Aorta (tissue), 5 donors: ENCODE measurements at regions not wholly inside any gene's neighbourhood (a gene's known extent, or its start where the extent isn't known, plus 50 kb on each side); places are given as distances from the start of the nearest gene placed in this dataset.

Source experiments
- ATAC-seq: fragments of 200-7000 bp; cut with Tn5 transposase; one replicate; pipeline ENCODE4 v1.9.1; 2022; ENCODE audit warnings: moderate library complexity; ENCODE audit not compliant: low FRiP score
- DNase-seq, 2 donors: peaks; one replicate each; pipeline ENCODE4 v3.0.0-alpha.2; 2020
- H3K27ac ChIP-seq, 2 donors: one replicate each; pipeline ENCODE4 v1.5.1; 2013; ENCODE audit warnings: low read length in 2 of 2, mild to moderate bottlenecking in 2 of 2, moderate library complexity in 2 of 2, control low read depth in 1 of 2, inconsistent platforms in 1 of 2, low read depth in 1 of 2
- H3K27me3 ChIP-seq, 2 donors: one replicate each; pipeline ENCODE4 v1.6.1; 2013; ENCODE audit warnings: control low read depth in 1 of 2, low read length in 1 of 2, mild to moderate bottlenecking in 1 of 2, moderate library complexity in 1 of 2; ENCODE audit not compliant: insufficient read depth in 2 of 2, control insufficient read depth in 1 of 2
- H3K36me3 ChIP-seq, 2 donors: one replicate each; pipeline ENCODE4 v1.6.1; 2013; ENCODE audit warnings: control low read depth in 1 of 2, low read length in 1 of 2, mild to moderate bottlenecking in 1 of 2; ENCODE audit not compliant: insufficient read depth in 2 of 2, control insufficient read depth in 1 of 2
- H3K4me1 ChIP-seq, 2 donors: one replicate each; pipeline ENCODE4 v1.6.1; 2013; ENCODE audit warnings: low read length in 2 of 2, control low read depth in 1 of 2, mild to moderate bottlenecking in 1 of 2, moderate library complexity in 1 of 2; ENCODE audit not compliant: insufficient read depth in 2 of 2, control insufficient read depth in 1 of 2
- H3K4me3 ChIP-seq, 2 donors: one replicate each; pipeline ENCODE4 v1.5.1; 2013; ENCODE audit warnings: low read length in 2 of 2, control low read depth in 1 of 2, mild to moderate bottlenecking in 1 of 2
- H3K9me3 ChIP-seq: one replicate; pipeline ENCODE4 v1.6.1; 2013; ENCODE audit warnings: mild to moderate bottlenecking, low read length; ENCODE audit not compliant: control insufficient read depth
- WGBS, 2 donors: extraction: QIAGEN DNeasy Blood & Tissue Kit; methylation state at CpG; one replicate each; pipeline ENCODE4 v1.1.7; 2013; 5-methylcytosine and 5-hydroxymethylcytosine counted together
- intact Hi-C, 2 donors: fragments of 100-400 bp; cut with DNase I; formaldehyde crosslinking; loops; one replicate each; pipeline versions ENCODE4 v1.14.2 to v1.15.0; 2022
- donor health status: healthy with polysubstance abuse.
- donor health status: Bipolar disorder and iron deficiency.
- donor health status: DM: no; HTN: no; CAD: no.
- donor health status: DM: no; HTN: no; CAD: no.
- donor health status: DM: yes; HTN: yes; CAD: no.

DNA sequence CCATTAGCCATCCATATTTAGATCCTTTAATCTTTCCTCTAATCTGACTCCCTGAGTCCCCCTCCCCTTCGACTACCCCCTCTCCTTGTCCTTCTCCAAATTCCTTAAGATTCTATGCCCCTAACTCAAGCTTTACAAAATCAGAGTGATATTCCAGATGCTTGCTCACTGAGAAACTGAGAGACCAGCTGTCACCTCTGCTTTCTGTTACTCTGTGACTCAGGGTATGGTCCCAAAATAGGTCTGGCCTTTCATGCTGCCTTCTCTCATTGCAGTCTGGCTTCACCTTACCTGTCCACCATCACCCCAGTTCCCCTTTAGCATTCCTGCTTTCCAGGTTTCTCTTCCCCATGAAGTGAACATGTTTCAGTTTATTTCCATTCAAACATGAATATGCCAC is 383.3 kb upstream of the SLC30A5 start:
- ATAC-seq (no peak), DNase-seq (no peak)
- WGBS, 2 donors: 65 to 74% methylated on average over 1 of the region's 1 CpG
- Histone ChIP-seq H3K27ac (no peak overlapping the region), H3K4me3 (no peak overlapping the region), H3K4me1 (peaks cover 0 to 3% of the 10 kb centered on the region in 2 donors), H3K36me3 (no peaks in the 10 kb centered on the region), H3K27me3 (peaks cover 0 to 1% of the 10 kb centered on the region in 2 donors), H3K9me3 (peaks cover 2% of the 10 kb centered on the region)
- intact Hi-C loops: no loop called here

DNA sequence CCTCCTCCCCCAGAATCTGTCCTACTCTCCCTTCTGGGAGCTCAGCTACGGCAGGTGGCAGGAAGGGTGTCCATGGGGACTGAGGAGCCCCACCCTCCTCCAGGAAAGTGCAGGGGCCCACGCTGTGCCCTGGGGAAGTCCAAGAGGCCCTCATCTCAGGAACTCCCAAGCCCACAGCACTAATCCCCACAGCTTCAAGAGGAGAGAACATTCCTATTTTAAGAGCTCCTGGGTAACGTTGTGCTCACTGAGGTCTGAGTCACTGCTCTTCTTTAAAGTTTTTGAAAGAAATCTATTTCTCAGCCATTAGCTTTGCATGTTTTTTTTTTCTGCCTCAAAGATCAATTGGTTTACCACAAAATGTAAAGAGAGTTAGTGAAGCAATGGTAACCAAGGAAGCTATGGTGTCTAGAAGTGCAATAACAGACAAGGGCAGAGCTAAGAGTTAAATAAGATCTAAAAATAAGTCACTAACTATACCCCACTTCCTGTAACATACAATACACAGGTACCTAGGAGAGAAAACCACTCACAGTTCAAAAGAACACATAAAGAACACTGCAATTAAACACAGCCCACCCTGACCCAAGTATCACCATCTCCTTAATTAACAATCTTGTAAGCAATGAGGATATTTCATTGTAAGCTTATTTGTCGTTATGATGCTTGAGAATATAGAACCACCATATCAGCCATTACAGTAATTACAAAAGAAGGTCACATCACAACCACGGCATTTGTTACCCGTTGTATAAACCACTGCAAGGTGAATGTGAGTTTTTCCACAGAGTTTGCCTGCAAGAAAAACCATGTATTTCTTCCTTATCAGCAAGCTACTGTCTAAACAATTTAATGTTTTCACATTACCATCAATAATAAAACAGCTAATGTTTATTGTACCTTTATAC is 382.3 kb upstream of the SLC30A5 start:
- intact Hi-C loops: no loop called here
- Histone ChIP-seq H3K27me3 (peaks cover 0 to 1% of the 10 kb centered on the region in 2 donors), H3K4me3 (no peak overlapping the region), H3K36me3 (no peaks in the 10 kb centered on the region), H3K27ac (no peak overlapping the region), H3K4me1 (peaks cover 0 to 3% of the 10 kb centered on the region in 2 donors), H3K9me3 (peaks cover 2% of the 10 kb centered on the region)
- WGBS, 2 donors: 86 to 89% methylated on average over 6 of the region's 6 CpGs
- ATAC-seq (no peak), DNase-seq (no peak)

DNA sequence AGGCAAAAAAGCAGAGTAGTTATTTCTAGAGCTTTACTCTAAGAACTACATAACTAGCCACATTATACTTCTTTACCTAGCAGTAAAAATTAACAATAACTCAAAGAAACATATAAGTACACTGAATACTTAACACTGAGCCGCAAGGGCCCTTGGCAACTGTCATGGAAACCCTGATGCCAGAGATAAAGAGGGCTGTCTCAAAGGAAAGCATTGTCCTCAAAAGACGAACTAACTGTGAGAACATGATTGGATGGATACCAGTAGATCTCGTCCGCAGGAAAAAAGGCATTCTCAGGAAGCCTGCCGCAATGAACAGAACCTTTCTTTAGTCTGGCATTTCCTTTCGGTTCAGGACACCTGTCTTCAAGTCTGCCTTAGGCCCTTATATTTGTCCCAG is 379.0 kb upstream of the SLC30A5 start:
- Histone ChIP-seq H3K27me3 (peaks cover 0 to 1% of the 10 kb centered on the region in 2 donors), H3K27ac (no peak overlapping the region), H3K36me3 (no peaks in the 10 kb centered on the region), H3K4me1 (no peaks in the 10 kb centered on the region), H3K9me3 (peaks cover 2% of the 10 kb centered on the region), H3K4me3 (no peak overlapping the region)
- no peak for DNase-seq
- 72 to 91% methylated on average over 6 of the region's 6 CpGs for WGBS, 2 donors
- ATAC-seq: no peak
- intact Hi-C loops: no loop called here

DNA sequence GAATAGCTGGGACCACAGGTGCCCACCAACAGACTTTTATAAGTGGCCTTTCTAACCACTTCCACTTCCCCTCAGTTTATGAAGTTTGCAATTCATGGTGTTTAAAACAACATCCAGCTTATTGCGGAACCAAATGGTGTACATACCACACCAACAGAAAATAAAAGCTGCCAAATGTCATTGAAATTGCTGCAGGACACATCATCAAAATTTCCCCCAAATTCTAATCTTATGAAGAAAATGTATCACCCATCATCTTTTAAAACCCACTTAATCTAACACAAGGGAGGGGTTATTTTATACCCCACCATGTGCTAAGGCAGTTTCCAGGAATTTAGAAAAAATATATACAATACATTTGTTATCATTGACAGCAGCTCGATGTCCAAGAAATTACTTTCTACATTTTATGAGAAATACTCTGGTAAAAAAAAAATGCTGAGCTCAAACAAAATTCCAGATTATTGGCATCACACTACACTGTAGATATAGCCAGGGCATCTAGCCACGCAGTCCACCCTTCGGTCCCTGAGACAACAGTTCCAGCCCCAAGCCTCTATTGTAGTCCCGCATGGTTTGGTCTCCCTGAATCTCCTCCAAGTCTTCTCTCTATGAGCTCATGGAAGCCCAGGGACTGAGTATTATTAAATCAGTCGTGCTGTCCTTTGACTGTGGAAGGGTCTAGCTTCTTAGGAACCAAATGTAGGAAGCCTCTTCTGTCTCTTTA is 372.8 kb upstream of the SLC30A5 start:
- Histone ChIP-seq H3K27ac (no peak overlapping the region), H3K9me3 (no peaks in the 10 kb centered on the region), H3K27me3 (no peaks in the 10 kb centered on the region), H3K4me3 (no peak overlapping the region), H3K4me1 (no peaks in the 10 kb centered on the region), H3K36me3 (no peaks in the 10 kb centered on the region)
- DNase-seq (no peak), ATAC-seq (no peak)
- intact Hi-C loops: no loop called here
- whole genome bisulfite sequencing, 2 donors: 23 to 24% methylated on average over 6 of the region's 6 CpGs

DNA sequence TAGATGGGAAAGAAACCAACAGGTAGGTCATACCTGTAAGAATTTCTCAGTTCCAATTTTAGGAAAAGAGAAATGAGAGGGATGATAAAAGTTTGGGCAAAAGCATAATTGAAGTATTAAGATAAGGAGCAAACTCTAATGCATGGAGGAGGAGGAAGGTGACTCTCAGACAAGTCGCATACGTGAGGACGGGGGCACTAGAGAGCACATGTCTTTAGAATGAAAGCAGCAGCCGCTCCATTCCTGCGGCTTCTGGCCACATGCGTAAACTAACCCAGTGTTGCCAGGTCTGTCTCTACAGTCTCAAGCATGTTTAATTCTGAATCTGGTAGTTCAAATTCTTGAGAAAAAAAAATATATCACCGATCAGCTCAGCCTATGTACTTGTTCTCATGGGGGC is 371.5 kb upstream of the SLC30A5 start:
- no peaks in the 10 kb centered on the region for H3K9me3 ChIP-seq
- H3K4me1 ChIP-seq: no peaks in the 10 kb centered on the region
- H3K4me3 ChIP-seq: no peak overlapping the region
- intact Hi-C loops: no loop called here
- DNase-seq (no peak), ATAC-seq (no peak)
- no peaks in the 10 kb centered on the region for H3K27me3 ChIP-seq
- WGBS, 2 donors: 96 to 97% methylated on average over 7 of the region's 7 CpGs
- H3K27ac ChIP-seq: no peak overlapping the region
- no peaks in the 10 kb centered on the region for H3K36me3 ChIP-seq

DNA sequence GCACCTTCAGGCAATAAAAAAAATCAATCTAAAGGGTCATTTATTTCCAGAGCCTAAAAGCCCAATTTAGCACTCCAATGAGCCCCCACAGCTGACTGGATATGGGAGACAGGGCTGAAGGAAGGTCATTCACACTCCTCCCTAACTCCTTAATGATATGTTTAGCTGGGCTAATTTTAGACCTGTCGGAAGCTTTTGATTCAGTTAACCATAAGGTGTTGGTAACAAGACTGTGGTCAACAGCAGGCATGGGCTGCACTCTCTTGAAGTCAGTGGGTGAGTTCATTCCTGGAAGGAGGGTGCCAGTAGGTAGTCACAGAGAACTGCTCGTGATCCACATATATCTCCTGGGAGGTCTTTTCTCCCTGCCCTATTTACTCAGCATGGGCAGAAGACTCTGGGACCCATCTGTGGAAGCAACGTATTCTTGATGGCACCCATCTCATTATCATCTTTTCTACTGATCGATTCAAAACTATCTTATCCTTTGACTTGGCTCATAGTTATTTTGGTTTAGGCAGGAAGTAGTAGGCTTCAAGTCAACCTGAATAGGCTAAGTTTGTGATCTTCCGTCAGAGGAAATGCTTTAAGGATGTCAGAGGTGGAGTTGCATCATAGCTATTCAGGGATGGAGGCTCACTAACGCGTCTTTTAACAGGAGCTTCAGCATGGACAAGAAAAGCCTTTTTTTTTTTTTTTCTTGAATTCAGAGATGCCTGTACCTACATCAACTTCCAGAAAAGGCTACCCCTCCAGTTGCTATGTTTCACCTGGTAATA is 367.7 kb upstream of the SLC30A5 start:
- no peaks in the 10 kb centered on the region for H3K4me1 ChIP-seq
- WGBS, 2 donors: 93 to 94% methylated on average over 7 of the region's 7 CpGs
- no peak overlapping the region for H3K4me3 ChIP-seq
- no peaks in the 10 kb centered on the region for H3K36me3 ChIP-seq
- intact Hi-C loops: no loop called here
- no peak overlapping the region for H3K27ac ChIP-seq
- no peaks in the 10 kb centered on the region for H3K9me3 ChIP-seq
- no peak for DNase-seq
- no peaks in the 10 kb centered on the region for H3K27me3 ChIP-seq
- no peak for ATAC-seq

DNA sequence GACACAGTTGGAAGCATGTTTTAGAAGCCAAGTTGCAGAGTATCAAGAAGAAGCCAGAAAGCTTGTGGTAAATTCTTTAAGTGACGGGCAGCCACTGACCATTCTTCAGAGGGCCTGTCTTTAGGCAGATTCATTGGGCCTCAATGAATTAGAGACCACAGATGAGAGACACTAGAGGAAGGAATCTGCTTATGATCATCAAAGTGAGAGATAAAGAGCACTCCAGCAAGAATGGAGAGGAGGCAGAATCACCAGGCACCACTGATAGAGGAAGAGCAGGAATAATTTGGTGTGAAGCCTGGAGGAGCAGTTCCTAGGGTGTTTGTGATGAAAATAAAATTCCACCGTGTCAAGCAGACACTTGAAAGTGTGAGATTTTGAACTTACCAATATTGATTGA is 365.9 kb upstream of the SLC30A5 start:
- ATAC-seq: no peak
- Histone ChIP-seq H3K4me1 (no peaks in the 10 kb centered on the region), H3K27ac (no peak overlapping the region), H3K4me3 (no peak overlapping the region), H3K36me3 (no peaks in the 10 kb centered on the region), H3K27me3 (no peaks in the 10 kb centered on the region), H3K9me3 (no peaks in the 10 kb centered on the region)
- WGBS, 2 donors: 97 to 98% methylated on average over 2 of the region's 2 CpGs
- no peak for DNase-seq
- intact Hi-C loops: no loop called here

DNA sequence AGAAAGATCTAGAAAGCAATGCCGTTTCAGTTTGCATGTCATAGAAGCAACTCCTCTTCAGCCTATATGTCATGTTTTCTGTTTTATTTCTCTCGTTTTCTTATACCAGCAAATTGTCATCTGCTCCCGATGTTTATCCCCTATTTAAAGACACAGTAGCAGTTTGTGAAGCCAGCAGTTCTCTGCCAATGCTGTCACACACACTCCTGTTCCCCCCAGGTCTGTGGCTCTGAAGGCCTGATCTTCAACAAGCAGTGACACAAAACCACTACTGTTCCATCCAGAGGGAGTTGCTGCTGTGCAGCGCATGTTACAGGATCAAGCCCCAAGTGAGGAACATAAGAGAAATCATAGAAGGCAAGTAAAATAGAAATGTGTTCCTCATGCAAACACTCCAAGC is 364.1 kb upstream of the SLC30A5 start:
- H3K27ac ChIP-seq: no peak overlapping the region
- intact Hi-C loops: loop anchor here in 1 of 2 donors (10.0 kb wide), 1 partner anchor 1835 kb away; no protein-coding TSS in a partner anchor
- ATAC-seq: no peak

More for the DNA sequence above, 364.1 kb upstream of the SLC30A5 start:
- H3K4me1 ChIP-seq: no peaks in the 10 kb centered on the region
- no peak overlapping the region for H3K4me3 ChIP-seq
- no peaks in the 10 kb centered on the region for H3K27me3 ChIP-seq
- WGBS, 2 donors: 66 to 85% methylated on average over 4 of the region's 4 CpGs
- no peaks in the 10 kb centered on the region for H3K36me3 ChIP-seq
- H3K9me3 ChIP-seq: no peaks in the 10 kb centered on the region
- DNase-seq: no peak
